ENCODE measurements at regions not wholly inside any gene's neighbourhood (a gene's known extent, or its start where the extent isn't known, plus 50 kb on each side); places are given as distances from the start of the nearest gene placed in this dataset.
"Not testable (repeated sequence)": the region's sequence is repeated elsewhere in the genome, so short reads cannot be mapped to it uniquely, and the experiment has no call there.

GRCh38 chr3:16072420-16073110 lies 101.9 kb upstream of the GALNT15 start:
- intact Hi-C loops (cut with DNase I; ENCODE audit: low total_unique reads) = no loop called here
- H3K4me3 ChIP-seq (ENCODE audit: low read depth, poor library complexity, severe bottlenecking) = no peak overlapping the region
- TF ChIP-seq CTCF (IDR thresholded peaks at IDR 0.05) (no peak), POLR2A (IDR thresholded peaks at IDR 0.05) (no peak)
- 95 to 100% methylated on average over 1 of the region's 1 CpG for WGBS, 2 donors
- no peak for DNase-seq (ENCODE audit: low spot score in 2 of 2)

DNA sequence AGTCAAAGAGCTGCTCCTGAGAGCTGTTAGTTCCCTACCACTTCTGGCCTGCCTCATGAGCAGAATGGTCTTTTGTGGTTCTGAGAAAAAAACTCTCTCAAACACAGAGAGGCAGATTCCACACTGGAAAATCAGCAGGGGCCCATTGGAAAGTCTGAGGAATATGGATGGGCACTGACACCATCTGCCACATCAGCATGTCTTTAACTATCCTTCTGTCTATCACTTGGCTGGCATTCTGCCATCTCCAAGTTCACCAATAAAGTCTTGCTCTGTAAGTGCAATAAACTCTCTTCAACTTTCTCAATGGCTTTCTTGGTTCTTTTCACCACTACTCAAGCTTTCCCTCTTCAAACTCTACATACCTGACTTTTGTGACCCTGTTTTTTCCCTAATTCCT lies 101.3 kb upstream of the GALNT15 start:
- no peak overlapping the region for H3K4me3 ChIP-seq (ENCODE audit: low read depth, poor library complexity, severe bottlenecking)
- DNase-seq (ENCODE audit: low spot score in 2 of 2) = no peak
- TF ChIP-seq POLR2A (IDR thresholded peaks at IDR 0.05) = no peak
- no peak for TF ChIP-seq CTCF (IDR thresholded peaks at IDR 0.05)
- intact Hi-C loops (cut with DNase I; ENCODE audit: low total_unique reads) = no loop called here

GRCh38 chr3:16073990-16074671 lies 100.3 kb upstream of the GALNT15 start:
- intact Hi-C loops (cut with DNase I; ENCODE audit: low total_unique reads); H3K4me3 ChIP-seq (ENCODE audit: low read depth, poor library complexity, severe bottlenecking); DNase-seq (ENCODE audit: low spot score in 2 of 2): not testable (repeated sequence)

- H3K4me3 ChIP-seq (ENCODE audit: low read depth, poor library complexity, severe bottlenecking) = no peak overlapping the region
- TF ChIP-seq CTCF (IDR thresholded peaks at IDR 0.05) (no peak), POLR2A (IDR thresholded peaks at IDR 0.05) (no peak)
- WGBS, 2 donors = 86 to 90% methylated on average over 4 of the region's 4 CpGs
- intact Hi-C loops (cut with DNase I; ENCODE audit: low total_unique reads) = no loop called here
- no peak for DNase-seq (ENCODE audit: low spot score in 2 of 2)
Observed at GRCh38 chr3:16075647-16076046, 98.8 kb upstream of the GALNT15 start.

DNA sequence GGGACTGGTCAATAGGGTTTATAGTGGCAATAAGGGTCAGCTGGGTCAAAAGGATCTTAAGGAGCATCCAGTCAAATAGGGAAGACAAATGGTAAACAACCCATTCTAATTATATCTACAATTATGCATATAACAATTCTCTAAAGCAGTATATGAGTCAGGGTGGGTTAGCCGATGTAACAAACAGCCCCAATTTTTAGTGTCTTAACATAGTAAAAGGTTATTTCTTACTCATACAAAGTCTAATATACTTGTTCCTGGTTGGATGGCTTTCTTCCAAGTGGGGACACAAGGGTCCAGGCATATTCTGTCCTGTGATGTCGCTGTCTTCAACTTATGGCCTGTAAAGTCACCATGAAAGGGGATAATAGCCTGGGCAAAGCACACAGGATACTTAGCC lies 97.9 kb upstream of the GALNT15 start:
- DNase-seq (ENCODE audit: low spot score in 2 of 2) = no peak
- H3K4me3 ChIP-seq (ENCODE audit: low read depth, poor library complexity, severe bottlenecking) = no peak overlapping the region
- TF ChIP-seq CTCF (IDR thresholded peaks at IDR 0.05) (no peak), POLR2A (IDR thresholded peaks at IDR 0.05) (no peak)
- 65 to 97% methylated on average over 2 of the region's 2 CpGs for WGBS, 2 donors
- intact Hi-C loops (cut with DNase I; ENCODE audit: low total_unique reads) = no loop called here

- DNase-seq (ENCODE audit: low spot score in 2 of 2); intact Hi-C loops (cut with DNase I; ENCODE audit: low total_unique reads); H3K4me3 ChIP-seq (ENCODE audit: low read depth, poor library complexity, severe bottlenecking): not testable (repeated sequence)
- 96% methylated on average over 5 of the region's 5 CpGs for WGBS, 2 donors
Observed at GRCh38 chr3:16077146-16077545, 97.3 kb upstream of the GALNT15 start.

GRCh38 chr3:16077681-16078080 lies 96.8 kb upstream of the GALNT15 start:
- intact Hi-C loops (cut with DNase I; ENCODE audit: low total_unique reads); H3K4me3 ChIP-seq (ENCODE audit: low read depth, poor library complexity, severe bottlenecking); DNase-seq (ENCODE audit: low spot score in 2 of 2): not testable (repeated sequence)
- WGBS, 2 donors = 83 to 92% methylated on average over 8 of the region's 8 CpGs

All from lower leg skin (tissue), 4 donors.